ENCODE measurements at regions not wholly inside any gene's neighbourhood (a gene's known extent, or its start where the extent isn't known, plus 50 kb on each side); places are given as distances from the start of the nearest gene placed in this dataset.

GRCh38 chr13:71149498-71150363 is 717.3 kb downstream of the DACH1 start:
- TF ChIP-seq SPI1 (IDR thresholded peaks at IDR 0.05; ENCODE audit: low read depth, low read length) = no peak
- no peak for TF ChIP-seq POLR2A (IDR thresholded peaks at IDR 0.05; ENCODE audit: low read depth, low read length)

Data from GM12891 (cell line).